A549 (cell line): ENCODE measurements at regions not wholly inside any gene's neighbourhood (a gene's known extent, or its start where the extent isn't known, plus 50 kb on each side); places are given as distances from the start of the nearest gene placed in this dataset.

Source experiments
- NFE2L2 ChIP-seq: fragments of 150-350 bp; conservative IDR thresholded peaks from 2 replicates; pipeline ENCODE4 v1.6.1; 2014; ENCODE audit warnings: low read length
- POLR2A ChIP-seq: IDR thresholded peaks from 2 replicates; pipeline ENCODE4 v1.6.1; 2012; ENCODE audit warnings: mild to moderate bottlenecking, low read length

DNA sequence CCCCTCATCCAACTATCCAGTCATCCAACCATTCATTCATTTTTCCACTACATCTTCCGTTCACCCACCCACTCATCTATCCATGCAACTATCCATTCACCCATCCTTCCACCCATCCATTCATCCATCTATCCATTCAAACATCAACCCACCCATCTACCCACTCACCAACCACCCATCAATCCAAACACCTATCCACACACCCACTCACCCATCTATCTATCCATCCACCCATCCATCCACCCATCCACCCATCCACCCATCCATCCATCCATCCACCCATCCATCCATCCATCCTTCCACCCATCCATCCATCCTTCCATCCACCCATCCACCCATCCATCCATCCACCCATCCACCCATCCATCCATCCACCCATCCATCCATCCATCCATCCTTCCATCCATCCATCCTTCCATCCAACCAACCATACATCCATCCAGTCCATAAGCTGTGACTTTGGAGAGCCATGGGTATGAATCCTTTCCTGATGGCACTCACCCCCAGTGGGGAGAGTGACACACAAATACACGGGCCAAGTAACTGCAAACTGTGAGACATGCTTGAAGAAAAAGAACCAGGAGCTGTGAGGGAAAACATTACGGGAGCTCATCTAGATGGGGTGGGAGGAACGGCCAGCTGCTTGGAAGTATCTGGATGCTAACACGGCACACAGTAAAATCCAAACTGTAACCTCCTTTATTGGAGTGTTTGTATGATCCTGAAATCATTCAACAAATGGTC lies 100.0 kb upstream of the TNRC6C start:
- TF ChIP-seq NFE2L2, result no peak
- TF ChIP-seq POLR2A, result no peak
